Peyer's patch (tissue), 4 donors: ENCODE measurements at regions not wholly inside any gene's neighbourhood (a gene's known extent, or its start where the extent isn't known, plus 50 kb on each side); places are given as distances from the start of the nearest gene placed in this dataset.

Source experiments
- POLR2A ChIP-seq, 2 donors: fragments of 450-650 bp; IDR thresholded peaks; one replicate each; pipeline ENCODE4 v1.5.1; 2017; ENCODE audit warnings: antibody characterized with exemption in 2 of 2, mild to moderate bottlenecking in 2 of 2, moderate library complexity in 2 of 2
- TF ChIP-seq, protein P1 (sequence below), 6 experiments: fragments of 450-650 bp in 4 of 6; fragments of 200-600 bp in 2 of 6; sonication (generic) in 1 of 6; IDR thresholded peaks; one replicate each; pipeline ENCODE4 v1.5.1; 2017 to 2019; ENCODE audit warnings: antibody characterized with exemption in 6 of 6, mild to moderate bottlenecking in 3 of 6, moderate library complexity in 1 of 6

- TF ChIP-seq, protein P1, sequence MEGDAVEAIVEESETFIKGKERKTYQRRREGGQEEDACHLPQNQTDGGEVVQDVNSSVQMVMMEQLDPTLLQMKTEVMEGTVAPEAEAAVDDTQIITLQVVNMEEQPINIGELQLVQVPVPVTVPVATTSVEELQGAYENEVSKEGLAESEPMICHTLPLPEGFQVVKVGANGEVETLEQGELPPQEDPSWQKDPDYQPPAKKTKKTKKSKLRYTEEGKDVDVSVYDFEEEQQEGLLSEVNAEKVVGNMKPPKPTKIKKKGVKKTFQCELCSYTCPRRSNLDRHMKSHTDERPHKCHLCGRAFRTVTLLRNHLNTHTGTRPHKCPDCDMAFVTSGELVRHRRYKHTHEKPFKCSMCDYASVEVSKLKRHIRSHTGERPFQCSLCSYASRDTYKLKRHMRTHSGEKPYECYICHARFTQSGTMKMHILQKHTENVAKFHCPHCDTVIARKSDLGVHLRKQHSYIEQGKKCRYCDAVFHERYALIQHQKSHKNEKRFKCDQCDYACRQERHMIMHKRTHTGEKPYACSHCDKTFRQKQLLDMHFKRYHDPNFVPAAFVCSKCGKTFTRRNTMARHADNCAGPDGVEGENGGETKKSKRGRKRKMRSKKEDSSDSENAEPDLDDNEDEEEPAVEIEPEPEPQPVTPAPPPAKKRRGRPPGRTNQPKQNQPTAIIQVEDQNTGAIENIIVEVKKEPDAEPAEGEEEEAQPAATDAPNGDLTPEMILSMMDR (IDR thresholded peaks at IDR 0.05), result no peak
- TF ChIP-seq POLR2A (IDR thresholded peaks at IDR 0.05), result no peak
Measured at GRCh38 chr12:92234533-92234932, 88.9 kb upstream of the BTG1 start.
